Loucy (cell line): ENCODE measurements at regions not wholly inside any gene's neighbourhood (a gene's known extent, or its start where the extent isn't known, plus 50 kb on each side); places are given as distances from the start of the nearest gene placed in this dataset.

Experiments used
- CTCF ChIP-seq: fragments of 200-600 bp; sonication (generic); conservative IDR thresholded peaks from 2 replicates; pipeline ENCODE4 v1.5.1; 2014; ENCODE audit warnings: mild to moderate bottlenecking, antibody characterized with exemption, low read length
- EZH2phosphoT487 ChIP-seq: fragments of 200-600 bp; IDR thresholded peaks from 2 replicates; pipeline ENCODE4 v1.6.1; 2018; ENCODE audit warnings: antibody characterized with exemption, mild to moderate bottlenecking, moderate library complexity, borderline replicate concordance

- TF ChIP-seq CTCF (no peak), EZH2phosphoT487 (no peak)
Observed at GRCh38 chr21:31594726-31595125, 64.8 kb upstream of the SOD1 start.
